ENCODE measurements at regions not wholly inside any gene's neighbourhood (a gene's known extent, or its start where the extent isn't known, plus 50 kb on each side); places are given as distances from the start of the nearest gene placed in this dataset.

GRCh38 chr2:45176390-45176789 lies 167.1 kb upstream of the SIX2 start:
- ChIA-PET POLR2A (no interaction called here), CTCF (no interaction called here)
- no peak overlapping the region for H3K4me3 Mint-ChIP-seq
- peaks cover 42% of the 10 kb centered on the region for H3K27me3 Mint-ChIP-seq
- H3K9me3 Mint-ChIP-seq = peaks cover 7% of the 10 kb centered on the region
- no peak overlapping the region for H3K27ac Mint-ChIP-seq
- H3K36me3 Mint-ChIP-seq (ENCODE audit: low read depth) = no peaks in the 10 kb centered on the region
- no peaks in the 10 kb centered on the region for H3K4me1 Mint-ChIP-seq
- ATAC-seq (ENCODE audit: low read depth) = no peak
- no peak for TF ChIP-seq CTCF (IDR thresholded peaks at IDR 0.05)
- DNase-seq = no peak
- intact Hi-C loops (cut with micrococcal nuclease) = loop anchor here (10.0 kb wide), 1 partner anchor 172 kb away; the partner anchor contains the start of gene SIX2

GRCh38 chr2:45173513-45173912 lies 164.3 kb upstream of the SIX2 start:
- Mint-ChIP-seq H3K4me1 (peaks cover 10% of the 10 kb centered on the region), H3K27ac (no peak overlapping the region), H3K27me3 (peaks cover 41% of the 10 kb centered on the region), H3K4me3 (no peak overlapping the region), H3K36me3 (ENCODE audit: low read depth) (no peaks in the 10 kb centered on the region), H3K9me3 (peaks cover 7% of the 10 kb centered on the region)
- intact Hi-C loops (cut with micrococcal nuclease) = loop anchor here (10.0 kb wide), 1 partner anchor 169 kb away; the partner anchor contains the start of gene SIX2
- POLR2A ChIA-PET = no interaction called here
- no peak for TF ChIP-seq CTCF (IDR thresholded peaks at IDR 0.05)
- CTCF ChIA-PET = no interaction called here
- no peak for ATAC-seq (ENCODE audit: low read depth)
- no peak for DNase-seq

GRCh38 chr2:45172760-45173392 lies 163.6 kb upstream of the SIX2 start:
- H3K9me3 Mint-ChIP-seq = peaks cover 7% of the 10 kb centered on the region

GRCh38 chr2:45172142-45172541 lies 162.9 kb upstream of the SIX2 start:
- no peak for TF ChIP-seq CTCF (IDR thresholded peaks at IDR 0.05)
- H3K9me3 Mint-ChIP-seq = peaks cover 7% of the 10 kb centered on the region
- ATAC-seq (ENCODE audit: low read depth) = no peak
- intact Hi-C loops (cut with micrococcal nuclease) = loop anchor here (10.0 kb wide), 1 partner anchor 167 kb away; the partner anchor contains the start of gene SIX2
- H3K4me1 Mint-ChIP-seq = peaks cover 12% of the 10 kb centered on the region
- H3K27ac Mint-ChIP-seq = no peak overlapping the region
- CTCF ChIA-PET = no interaction called here
- POLR2A ChIA-PET = no interaction called here
- no peak overlapping the region for H3K4me3 Mint-ChIP-seq
- peaks cover 46% of the 10 kb centered on the region for H3K27me3 Mint-ChIP-seq
- H3K36me3 Mint-ChIP-seq (ENCODE audit: low read depth) = no peaks in the 10 kb centered on the region
- DNase-seq = no peak

More at GRCh38 chr2:45172760-45173392, 163.6 kb upstream of the SIX2 start:
- Mint-ChIP-seq H3K4me3 (no peak overlapping the region), H3K27ac (no peak overlapping the region), H3K36me3 (ENCODE audit: low read depth) (no peaks in the 10 kb centered on the region), H3K4me1 (peaks cover 12% of the 10 kb centered on the region), H3K27me3 (peaks cover 43% of the 10 kb centered on the region)
- ChIA-PET POLR2A (no interaction called here), CTCF (no interaction called here)
- DNase-seq = no peak
- no peak for ATAC-seq (ENCODE audit: low read depth)
- TF ChIP-seq CTCF (IDR thresholded peaks at IDR 0.05) = no peak
- intact Hi-C loops (cut with micrococcal nuclease) = loop anchor here (10.0 kb wide), 1 partner anchor 168 kb away; the partner anchor contains the start of gene SIX2

GRCh38 chr2:45171136-45171501 lies 161.9 kb upstream of the SIX2 start:
- no peak for ATAC-seq (ENCODE audit: low read depth)
- no peak for TF ChIP-seq CTCF (IDR thresholded peaks at IDR 0.05)
- ChIA-PET CTCF (no interaction called here), POLR2A (no interaction called here)
- Mint-ChIP-seq H3K27ac (no peak overlapping the region), H3K27me3 (peaks cover 50% of the 10 kb centered on the region), H3K36me3 (ENCODE audit: low read depth) (no peaks in the 10 kb centered on the region), H3K9me3 (no peaks in the 10 kb centered on the region), H3K4me1 (peaks cover 12% of the 10 kb centered on the region), H3K4me3 (no peak overlapping the region)
- intact Hi-C loops (cut with micrococcal nuclease) = loop anchor here (10.0 kb wide), 1 partner anchor 166 kb away; the partner anchor contains the start of gene SIX2
- DNase-seq = no peak
